A673 (cell line): ENCODE measurements at regions not wholly inside any gene's neighbourhood (a gene's known extent, or its start where the extent isn't known, plus 50 kb on each side); places are given as distances from the start of the nearest gene placed in this dataset.

ENCODE experiments used
- EZH2 ChIP-seq: fragments of 200-600 bp; sonication (generic); IDR thresholded peaks from 2 replicates; pipeline ENCODE4 v1.6.1; 2017; ENCODE audit warnings: borderline replicate concordance, low read depth, mild to moderate bottlenecking, mixed read lengths, antibody characterized with exemption, low read length; ENCODE audit not compliant: poor library complexity, severe bottlenecking
- TF ChIP-seq, protein P1 (sequence below): fragments of 300-800, 200-600 bp; sonication (generic); conservative IDR thresholded peaks from 2 replicates; pipeline ENCODE4 v1.5.1; 2017; ENCODE audit warnings: low read depth, mild to moderate bottlenecking, antibody characterized with exemption, low read length, moderate library complexity, mixed read lengths

DNA sequence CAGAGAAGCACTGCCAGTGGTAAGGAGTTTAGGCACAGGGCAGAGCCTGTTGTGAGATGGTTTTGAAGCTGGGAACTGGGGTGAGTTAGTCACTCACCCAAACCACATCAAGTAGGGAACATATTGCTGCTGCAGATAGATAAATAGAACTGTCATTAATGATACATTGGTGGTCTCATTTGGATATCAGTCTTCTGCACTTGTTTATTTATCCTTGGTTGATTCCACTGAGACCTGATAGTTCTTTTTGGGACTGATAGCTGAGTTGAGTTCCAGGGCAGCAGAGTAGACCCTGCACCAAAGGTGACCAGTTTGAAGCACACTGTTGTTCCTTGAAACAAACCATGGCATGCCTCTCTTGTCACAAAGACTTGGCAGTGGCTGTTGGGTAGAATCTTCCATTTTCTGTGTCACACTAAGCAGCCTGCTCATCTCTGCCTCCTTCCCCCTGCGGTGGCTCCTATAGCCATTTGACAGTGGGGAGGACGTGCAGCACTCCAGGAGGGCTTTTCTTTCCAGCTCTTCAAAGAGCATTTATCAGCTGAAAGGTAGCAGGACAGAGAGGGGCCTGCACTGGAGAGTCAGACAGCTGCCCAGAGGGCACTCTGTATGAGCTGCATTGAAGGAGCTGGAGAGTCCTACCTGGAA is 59.7 kb upstream of the TMEM164 start:
- no peak for TF ChIP-seq EZH2
- TF ChIP-seq, protein P1, sequence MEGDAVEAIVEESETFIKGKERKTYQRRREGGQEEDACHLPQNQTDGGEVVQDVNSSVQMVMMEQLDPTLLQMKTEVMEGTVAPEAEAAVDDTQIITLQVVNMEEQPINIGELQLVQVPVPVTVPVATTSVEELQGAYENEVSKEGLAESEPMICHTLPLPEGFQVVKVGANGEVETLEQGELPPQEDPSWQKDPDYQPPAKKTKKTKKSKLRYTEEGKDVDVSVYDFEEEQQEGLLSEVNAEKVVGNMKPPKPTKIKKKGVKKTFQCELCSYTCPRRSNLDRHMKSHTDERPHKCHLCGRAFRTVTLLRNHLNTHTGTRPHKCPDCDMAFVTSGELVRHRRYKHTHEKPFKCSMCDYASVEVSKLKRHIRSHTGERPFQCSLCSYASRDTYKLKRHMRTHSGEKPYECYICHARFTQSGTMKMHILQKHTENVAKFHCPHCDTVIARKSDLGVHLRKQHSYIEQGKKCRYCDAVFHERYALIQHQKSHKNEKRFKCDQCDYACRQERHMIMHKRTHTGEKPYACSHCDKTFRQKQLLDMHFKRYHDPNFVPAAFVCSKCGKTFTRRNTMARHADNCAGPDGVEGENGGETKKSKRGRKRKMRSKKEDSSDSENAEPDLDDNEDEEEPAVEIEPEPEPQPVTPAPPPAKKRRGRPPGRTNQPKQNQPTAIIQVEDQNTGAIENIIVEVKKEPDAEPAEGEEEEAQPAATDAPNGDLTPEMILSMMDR: no peak
